ENCODE measurements at regions not wholly inside any gene's neighbourhood (a gene's known extent, or its start where the extent isn't known, plus 50 kb on each side); places are given as distances from the start of the nearest gene placed in this dataset.
"Not testable (repeated sequence)": the region's sequence is repeated elsewhere in the genome, so short reads cannot be mapped to it uniquely, and the experiment has no call there.

DNA sequence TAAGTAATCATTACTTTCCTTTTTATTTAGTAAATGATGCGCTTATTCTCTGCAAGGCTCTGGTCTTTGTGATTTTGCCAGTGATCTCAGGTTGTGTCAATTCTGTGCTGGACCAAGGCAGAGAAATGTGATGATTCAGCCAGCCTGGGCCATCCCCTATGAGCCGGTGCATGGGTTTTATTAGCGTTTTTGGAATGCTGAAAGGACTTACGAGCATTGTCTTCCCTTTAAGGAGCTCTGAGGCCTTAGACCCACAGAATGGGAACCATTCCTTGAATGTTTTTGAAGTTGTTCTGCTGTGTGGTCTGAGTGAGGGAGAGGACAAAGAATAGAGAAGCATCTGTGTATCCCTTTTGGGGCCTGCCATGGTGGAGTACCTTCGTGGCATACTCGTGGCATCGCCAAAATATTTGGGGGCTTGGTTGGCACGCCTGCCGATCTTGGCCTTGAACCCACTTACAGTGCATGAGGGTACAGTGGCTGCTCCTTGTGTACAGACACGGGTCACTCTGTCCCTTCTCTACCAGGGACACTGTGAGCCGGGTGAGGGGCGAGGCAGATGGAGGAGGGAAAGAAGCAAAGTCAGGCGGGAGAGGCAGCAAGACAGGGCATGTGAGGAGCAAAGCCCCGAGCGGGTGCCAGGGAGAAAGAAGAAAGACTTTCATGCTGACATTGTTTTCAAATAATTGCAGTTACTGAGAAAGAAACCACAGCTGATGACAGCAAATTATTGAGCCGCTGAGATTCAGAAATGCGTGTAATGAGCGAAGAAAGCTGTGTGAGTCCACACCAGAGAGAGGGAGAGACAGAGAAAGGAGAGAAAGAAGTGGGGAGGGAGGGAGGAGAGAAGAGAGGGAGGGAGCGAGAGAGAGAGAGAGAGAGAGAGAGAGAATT, 269.4 kb upstream of the RGMA start:
- intact Hi-C loops (cut with DNase I) = no loop called here
- no peak for DNase-seq
- WGBS, 2 donors = 87 to 92% methylated on average over 17 of the region's 19 CpGs
- Histone ChIP-seq H3K27ac (no peak overlapping the region), H3K9me3 (no peaks in the 10 kb centered on the region), H3K4me3 (no peak overlapping the region), H3K27me3 (no peaks in the 10 kb centered on the region), H3K4me1 (peaks cover 10% of the 10 kb centered on the region), H3K36me3 (replicated peaks in 1 of 2; ENCODE audit: insufficient read depth in 1 of 2, low read depth in 2 of 2) (no peaks in the 10 kb centered on the region)
- no peak for ATAC-seq
- TF ChIP-seq POLR2A (IDR thresholded peaks at IDR 0.05) = no peak
- TF ChIP-seq, protein P1, sequence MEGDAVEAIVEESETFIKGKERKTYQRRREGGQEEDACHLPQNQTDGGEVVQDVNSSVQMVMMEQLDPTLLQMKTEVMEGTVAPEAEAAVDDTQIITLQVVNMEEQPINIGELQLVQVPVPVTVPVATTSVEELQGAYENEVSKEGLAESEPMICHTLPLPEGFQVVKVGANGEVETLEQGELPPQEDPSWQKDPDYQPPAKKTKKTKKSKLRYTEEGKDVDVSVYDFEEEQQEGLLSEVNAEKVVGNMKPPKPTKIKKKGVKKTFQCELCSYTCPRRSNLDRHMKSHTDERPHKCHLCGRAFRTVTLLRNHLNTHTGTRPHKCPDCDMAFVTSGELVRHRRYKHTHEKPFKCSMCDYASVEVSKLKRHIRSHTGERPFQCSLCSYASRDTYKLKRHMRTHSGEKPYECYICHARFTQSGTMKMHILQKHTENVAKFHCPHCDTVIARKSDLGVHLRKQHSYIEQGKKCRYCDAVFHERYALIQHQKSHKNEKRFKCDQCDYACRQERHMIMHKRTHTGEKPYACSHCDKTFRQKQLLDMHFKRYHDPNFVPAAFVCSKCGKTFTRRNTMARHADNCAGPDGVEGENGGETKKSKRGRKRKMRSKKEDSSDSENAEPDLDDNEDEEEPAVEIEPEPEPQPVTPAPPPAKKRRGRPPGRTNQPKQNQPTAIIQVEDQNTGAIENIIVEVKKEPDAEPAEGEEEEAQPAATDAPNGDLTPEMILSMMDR (IDR thresholded peaks at IDR 0.05) = no peak

DNA sequence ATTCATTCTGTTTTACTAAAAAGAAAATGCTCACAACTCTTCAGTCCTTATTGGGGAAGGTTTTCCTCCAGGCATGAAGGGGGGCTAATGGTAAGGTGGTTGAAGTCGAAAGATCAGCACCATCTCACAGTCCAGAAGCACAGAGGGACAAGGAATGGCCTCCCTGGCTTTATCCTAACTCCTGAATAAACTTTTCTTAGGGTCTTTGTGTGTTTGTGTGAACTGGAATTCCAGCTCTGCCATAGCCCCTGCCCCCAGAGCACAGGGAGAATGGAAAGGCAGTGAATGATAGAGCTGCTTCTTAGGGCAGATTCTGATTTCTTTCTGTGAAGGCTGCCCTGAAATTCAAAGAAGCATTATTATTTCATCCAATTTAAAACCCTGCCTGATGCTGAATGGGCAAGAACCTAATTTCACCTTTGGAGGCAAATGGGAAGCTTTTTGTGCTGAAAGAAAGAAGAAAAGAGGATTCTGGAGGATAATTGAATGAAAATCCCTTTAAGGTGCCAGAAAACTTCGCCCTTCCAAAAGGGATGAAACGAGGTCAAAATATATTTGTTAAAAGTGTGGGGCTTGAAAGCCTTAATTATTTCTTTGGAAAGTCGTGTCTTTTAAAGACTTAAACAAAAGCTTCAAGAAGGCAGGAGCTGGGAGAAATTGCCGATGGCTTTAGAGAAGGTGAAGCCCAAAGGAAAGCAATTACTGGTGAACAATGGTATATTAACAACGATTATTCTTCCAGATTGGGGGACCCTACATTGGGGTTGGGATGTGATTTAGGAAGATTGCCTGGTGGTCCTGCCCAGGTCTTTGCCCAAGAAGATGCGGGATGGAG, 259.9 kb upstream of the RGMA start:
- TF ChIP-seq POLR2A (IDR thresholded peaks at IDR 0.05) = no peak
- TF ChIP-seq, protein P1 (IDR thresholded peaks at IDR 0.05) = no peak
- Histone ChIP-seq H3K4me1 (no peaks in the 10 kb centered on the region), H3K9me3 (no peaks in the 10 kb centered on the region), H3K27ac (no peak overlapping the region), H3K4me3 (no peak overlapping the region), H3K36me3 (replicated peaks in 1 of 2; ENCODE audit: insufficient read depth in 1 of 2, low read depth in 2 of 2) (no peaks in the 10 kb centered on the region), H3K27me3 (no peaks in the 10 kb centered on the region)
- ATAC-seq (no peak), DNase-seq (no peak)
- intact Hi-C loops (cut with DNase I) = no loop called here
- 85% methylated on average over 7 of the region's 7 CpGs for WGBS, 2 donors

DNA sequence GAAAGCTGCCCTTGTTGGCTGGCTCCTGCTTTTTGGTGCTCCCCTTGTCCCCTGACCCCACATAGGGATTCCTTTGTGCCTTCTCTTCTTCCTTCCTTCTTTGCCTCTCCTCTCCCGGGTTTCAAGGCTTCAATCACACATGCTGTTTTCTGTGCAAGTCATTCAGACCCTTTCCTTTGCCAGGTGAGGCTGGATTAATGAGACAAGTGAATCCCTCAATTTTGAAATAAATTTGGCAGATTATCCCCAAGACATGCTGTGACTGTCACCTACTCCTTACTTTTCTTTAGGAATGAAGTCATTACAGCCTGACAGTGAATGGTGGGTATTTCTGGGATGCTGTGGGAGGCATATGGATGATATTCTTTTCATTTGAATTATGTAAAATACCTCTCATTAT, 259.0 kb upstream of the RGMA start:
- Histone ChIP-seq H3K9me3 (no peaks in the 10 kb centered on the region), H3K4me1 (no peaks in the 10 kb centered on the region), H3K4me3 (no peak overlapping the region), H3K36me3 (replicated peaks in 1 of 2; ENCODE audit: insufficient read depth in 1 of 2, low read depth in 2 of 2) (no peaks in the 10 kb centered on the region), H3K27me3 (no peaks in the 10 kb centered on the region), H3K27ac (no peak overlapping the region)
- intact Hi-C loops (cut with DNase I) = no loop called here
- TF ChIP-seq, protein P1 (IDR thresholded peaks at IDR 0.05) = no peak
- no peak for TF ChIP-seq POLR2A (IDR thresholded peaks at IDR 0.05)
- DNase-seq (no peak), ATAC-seq (no peak)
- 45 to 100% methylated on average over 1 of the region's 1 CpG for WGBS, 2 donors

DNA sequence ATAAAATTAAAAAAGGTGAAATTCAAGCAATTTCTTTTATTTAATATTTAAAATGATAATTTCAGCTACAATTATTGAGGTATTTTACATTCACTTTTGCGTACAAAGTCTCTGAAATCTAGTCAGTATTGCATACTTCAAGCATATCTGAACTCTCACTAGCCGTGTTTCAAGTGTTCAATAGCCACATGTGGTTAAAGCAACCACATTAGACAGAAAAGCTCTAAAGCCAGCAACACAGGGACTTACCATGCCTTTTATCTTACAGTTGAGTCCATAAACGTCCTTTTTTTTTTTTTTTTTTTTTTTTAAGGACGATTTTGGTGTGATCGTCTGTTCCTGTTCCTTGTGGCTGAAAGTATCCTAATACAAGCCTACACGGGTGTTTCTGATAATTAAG, 257.0 kb upstream of the RGMA start:
- TF ChIP-seq, protein P1 (IDR thresholded peaks at IDR 0.05) = no peak
- no peak for TF ChIP-seq POLR2A (IDR thresholded peaks at IDR 0.05)
- no peak overlapping the region for H3K4me3 ChIP-seq
- DNase-seq = no peak
- intact Hi-C loops (cut with DNase I) = no loop called here
- no peak overlapping the region for H3K27ac ChIP-seq
- H3K27me3 ChIP-seq = no peaks in the 10 kb centered on the region
- WGBS, 2 donors = 73 to 76% methylated on average over 6 of the region's 6 CpGs
- ATAC-seq = no peak
- no peaks in the 10 kb centered on the region for H3K9me3 ChIP-seq
- H3K36me3 ChIP-seq (replicated peaks in 1 of 2; ENCODE audit: insufficient read depth in 1 of 2, low read depth in 2 of 2) = no peaks in the 10 kb centered on the region
- no peaks in the 10 kb centered on the region for H3K4me1 ChIP-seq

DNA sequence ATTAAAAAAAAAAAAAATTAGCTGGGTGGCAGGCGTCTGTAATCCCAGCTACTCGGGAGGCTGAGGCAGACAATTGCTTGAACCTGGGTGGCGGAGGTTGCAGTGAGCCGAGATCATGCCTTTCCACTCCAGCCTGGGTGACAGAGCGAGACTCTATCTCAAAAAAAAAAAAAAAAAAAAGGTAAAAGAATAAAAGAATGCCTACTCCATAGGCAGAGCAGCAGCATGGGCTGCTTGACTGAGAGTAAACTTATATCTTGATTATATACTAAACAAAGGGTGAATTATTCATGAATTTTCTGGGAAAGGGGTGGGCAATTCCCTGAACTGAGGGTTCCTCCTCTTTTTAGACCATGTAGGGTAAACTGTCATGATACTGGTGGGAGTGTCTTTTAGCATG, 254.4 kb upstream of the RGMA start:
- DNase-seq; ATAC-seq; H3K36me3 ChIP-seq (replicated peaks in 1 of 2; ENCODE audit: insufficient read depth in 1 of 2, low read depth in 2 of 2); H3K27ac ChIP-seq; H3K27me3 ChIP-seq; H3K4me3 ChIP-seq; H3K4me1 ChIP-seq; intact Hi-C loops (cut with DNase I); H3K9me3 ChIP-seq: not testable (repeated sequence)
- WGBS, 2 donors = 90 to 98% methylated on average over 5 of the region's 5 CpGs
